GM12801 (cell line): ENCODE measurements at regions not wholly inside any gene's neighbourhood (a gene's known extent, or its start where the extent isn't known, plus 50 kb on each side); places are given as distances from the start of the nearest gene placed in this dataset.

Experiments used
- CTCF ChIP-seq: IDR thresholded peaks from one replicate; pipeline ENCODE4 v1.5.1; 2011; ENCODE audit warnings: control low read depth; ENCODE audit not compliant: insufficient read length; ENCODE audit errors: extremely low read depth

GRCh38 chr16:51753467-51754127 lies 602.5 kb upstream of the SALL1 start:
- TF ChIP-seq CTCF: no peak

- TF ChIP-seq CTCF: no peak
Observed at GRCh38 chr16:51752438-51752995, 601.4 kb upstream of the SALL1 start.

- TF ChIP-seq CTCF: no peak
Observed at GRCh38 chr16:51747329-51747728, 596.3 kb upstream of the SALL1 start.

GRCh38 chr16:51734220-51734619 lies 583.1 kb upstream of the SALL1 start:
- no peak for TF ChIP-seq CTCF

- no peak for TF ChIP-seq CTCF
Observed at GRCh38 chr16:51733181-51733580, 582.1 kb upstream of the SALL1 start.

GRCh38 chr16:51731160-51731559 lies 580.1 kb upstream of the SALL1 start:
- no peak for TF ChIP-seq CTCF

- TF ChIP-seq CTCF: no peak
Observed at GRCh38 chr16:51723036-51723724, 572.1 kb upstream of the SALL1 start.
